HepG2 (cell line): ENCODE measurements at regions not wholly inside any gene's neighbourhood (a gene's known extent, or its start where the extent isn't known, plus 50 kb on each side); places are given as distances from the start of the nearest gene placed in this dataset.

ENCODE experiments used
- ATAC-seq: fragments of 200-7000 bp; cut with Tn5 transposase; 3 replicates; pipeline ENCODE4 v1.9.1; 2020; ENCODE audit warnings: mild to moderate bottlenecking, moderate library complexity
- BruUV-seq: library from RNA; stranded (reverse); fragments of 400-500 nt; replicated peaks from 2 replicates; lab custom pipeline; 2021; lab: Mats Ljungman, UMichigan
- CTCF ChIA-PET: fragments of 300-600 bp; formaldehyde crosslinking; extraction: SDS; loops from one replicate; lab custom pipeline; 2021; ENCODE audit warnings: low total read pairs, inconsistent platforms, low intra/inter-chr PET ratio; lab: Yijun Ruan, JAX
- POLR2A ChIA-PET: fragments of 350-600 bp; sonication (Branson Sonifier 250); formaldehyde crosslinking; loops from one replicate; lab custom pipeline; 2020; ENCODE audit warnings: antibody characterized with exemption, inconsistent platforms; lab: Yijun Ruan, JAX
- DNase-seq: peaks from one replicate; pipeline ENCODE4 v3.0.0-alpha.2; 2015; ENCODE audit warnings: low spot score
- FAIRE-seq: peaks from 3 replicates; lab custom pipeline; 2011; peaks lifted over from hg19 to GRCh38; lab: Jason Lieb, UNC
- H2AFZ ChIP-seq: one replicate; pipeline ENCODE4 v1.6.1; 2011; ENCODE audit warnings: low read length, inconsistent platforms
- H3K27ac ChIP-seq: fragments of 300-600 bp; 3 replicates; pipeline ENCODE4 v1.8.0; 2011; ENCODE audit warnings: mixed run types, mild to moderate bottlenecking, mixed read lengths, low read length, inconsistent platforms; ENCODE audit not compliant: insufficient read depth; ENCODE audit errors: extremely low read length
- H3K27me3 ChIP-seq, 2 experiments: fragments of 200-600 bp in 1 of 2; 2 replicates in 1 of 2; 3 replicates in 1 of 2; pipeline versions ENCODE4 v1.6.0 to v1.8.0; 2011; ENCODE audit warnings: low read length in 2 of 2, mild to moderate bottlenecking in 2 of 2, moderate library complexity in 2 of 2, inconsistent platforms in 1 of 2; ENCODE audit not compliant: insufficient read depth in 2 of 2, control insufficient read depth in 1 of 2
- H3K36me3 ChIP-seq, 2 experiments: fragments of 200-600 bp in 1 of 2; replicated peaks in 1 of 2; 2 replicates in 1 of 2; 3 replicates in 1 of 2; pipeline versions ENCODE4 v1.5.1 to v1.8.0; 2011; ENCODE audit warnings: low read length in 2 of 2, inconsistent platforms in 1 of 2; ENCODE audit not compliant: insufficient read depth in 2 of 2, control insufficient read depth in 1 of 2
- H3K4me1 ChIP-seq: 2 replicates; pipeline ENCODE4 v1.5.1; 2012; ENCODE audit warnings: low read length, inconsistent platforms; ENCODE audit not compliant: insufficient read depth
- H3K4me2 ChIP-seq: 2 replicates; pipeline ENCODE4 v1.6.0; 2011; ENCODE audit warnings: low read depth, low read length, inconsistent platforms
- H3K4me3 ChIP-seq, 3 experiments: fragments of 200-600 bp in 1 of 3; sonication (generic), shearing (Covaris generic) in 1 of 3; replicated peaks in 1 of 3; 2 replicates each; pipeline ENCODE4 v1.5.1; 2011 to 2016; ENCODE audit warnings: low read length in 3 of 3, inconsistent platforms in 2 of 3, low read depth in 2 of 3, mild to moderate bottlenecking in 2 of 3, control low read depth in 1 of 3, mixed read lengths in 1 of 3; ENCODE audit not compliant: insufficient read depth in 1 of 3
- H3K79me2 ChIP-seq: one replicate; pipeline ENCODE4 v1.6.1; 2011; ENCODE audit warnings: low read length, inconsistent platforms; ENCODE audit not compliant: insufficient read depth
- H3K9ac ChIP-seq: 2 replicates; pipeline ENCODE4 v1.6.0; 2011; ENCODE audit warnings: mild to moderate bottlenecking, low read depth, low read length, inconsistent platforms; ENCODE audit not compliant: insufficient read depth
- H3K9me3 ChIP-seq: 2 replicates; pipeline ENCODE4 v1.5.1; 2012; ENCODE audit warnings: mild to moderate bottlenecking, low read length
- H4K20me1 ChIP-seq: 2 replicates; pipeline ENCODE4 v1.6.0; 2011; ENCODE audit warnings: inconsistent platforms, mild to moderate bottlenecking, low read length, moderate library complexity; ENCODE audit not compliant: insufficient read depth
- AGO2 ChIP-seq: fragments of 200-400 bp; formaldehyde crosslinking; optimal IDR thresholded peaks from 2 replicates; pipeline ENCODE3; 2017; ENCODE audit warnings: mild to moderate bottlenecking, low read depth, low read length, moderate library complexity
- CCAR2 ChIP-seq: fragments of 200-400 bp; formaldehyde crosslinking; optimal IDR thresholded peaks from 2 replicates; pipeline ENCODE3; 2018; ENCODE audit warnings: low read depth, mild to moderate bottlenecking, low read length, moderate library complexity
- ISL2 ChIP-seq: sonication (generic); formaldehyde crosslinking; IDR thresholded peaks from 2 replicates; pipeline ENCODE4 v1.5.0; 2020; ENCODE audit warnings: missing genetic modification reagents
- MEIS2 ChIP-seq: sonication (generic); formaldehyde crosslinking; IDR thresholded peaks from 2 replicates; pipeline ENCODE4 v1.9.0; 2021; ENCODE audit warnings: mild to moderate bottlenecking, missing genetic modification reagents
- ONECUT2 ChIP-seq: sonication (generic); formaldehyde crosslinking; IDR thresholded peaks from 2 replicates; pipeline ENCODE4 v1.4.0; 2020; ENCODE audit warnings: missing genetic modification reagents
- SETDB1 ChIP-seq: sonication (generic); formaldehyde crosslinking; IDR thresholded peaks from 2 replicates; pipeline ENCODE4 v1.5.1; 2020; ENCODE audit warnings: missing genetic modification reagents, mild to moderate bottlenecking, borderline replicate concordance
- SMC3 ChIP-seq: IDR thresholded peaks from 2 replicates; pipeline ENCODE4 v1.6.1; 2011; ENCODE audit warnings: low read length, improper control_type of control experiment
- SP140L ChIP-seq: sonication (generic); formaldehyde crosslinking; IDR thresholded peaks from 2 replicates; pipeline ENCODE4 v1.4.0; 2020; ENCODE audit warnings: missing genetic modification reagents, borderline replicate concordance
- TBX3 ChIP-seq: fragments of 450-650 bp; IDR thresholded peaks from 2 replicates; pipeline ENCODE4 v1.6.1; 2017; ENCODE audit warnings: antibody characterized with exemption, mild to moderate bottlenecking, inconsistent platforms, borderline replicate concordance
- TMF1 ChIP-seq: sonication (generic); formaldehyde crosslinking; IDR thresholded peaks from 2 replicates; pipeline ENCODE4 v1.8.1; 2022; ENCODE audit warnings: low read depth, missing genetic modification reagents
- ZBTB21 ChIP-seq: sonication (generic); formaldehyde crosslinking; IDR thresholded peaks from 2 replicates; pipeline ENCODE4 v1.4.0; 2020; ENCODE audit warnings: missing genetic modification reagents
- ZNF496 ChIP-seq: sonication (generic); formaldehyde crosslinking; IDR thresholded peaks from 2 replicates; pipeline ENCODE4 v1.8.1; 2023; ENCODE audit warnings: mild to moderate bottlenecking, moderate library complexity, missing genetic modification reagents; ENCODE audit not compliant: insufficient replicate concordance
- ZNF644 ChIP-seq: IDR thresholded peaks from 2 replicates; pipeline ENCODE4 v1.6.1; 2016; ENCODE audit warnings: low read depth
- WGBS: methylation state at CpG from one replicate; pipeline ENCODE4 v1.1.6; 2017; ENCODE audit warnings: low lambda C conversion rate; 5-methylcytosine and 5-hydroxymethylcytosine counted together
- in situ Hi-C: cut with HindIII; loops from 2 replicates; pipeline ENCODE4 v1.10.0; 2017; ENCODE audit warnings: low pct_unique_long_range_greater_than_20kb; ENCODE audit not compliant: extremely low pct_ligation_motif_present
- intact Hi-C: fragments of 100-400 bp; cut with micrococcal nuclease; formaldehyde crosslinking; loops from one replicate; pipeline ENCODE4 v1.10.0; 2022; ENCODE audit not compliant: unreplicated experiment
- TF ChIP-seq, protein P1 (sequence below): sonication (generic); formaldehyde crosslinking; IDR thresholded peaks from 2 replicates; pipeline ENCODE4 v1.4.0; 2020; ENCODE audit warnings: mild to moderate bottlenecking, missing genetic modification reagents

DNA sequence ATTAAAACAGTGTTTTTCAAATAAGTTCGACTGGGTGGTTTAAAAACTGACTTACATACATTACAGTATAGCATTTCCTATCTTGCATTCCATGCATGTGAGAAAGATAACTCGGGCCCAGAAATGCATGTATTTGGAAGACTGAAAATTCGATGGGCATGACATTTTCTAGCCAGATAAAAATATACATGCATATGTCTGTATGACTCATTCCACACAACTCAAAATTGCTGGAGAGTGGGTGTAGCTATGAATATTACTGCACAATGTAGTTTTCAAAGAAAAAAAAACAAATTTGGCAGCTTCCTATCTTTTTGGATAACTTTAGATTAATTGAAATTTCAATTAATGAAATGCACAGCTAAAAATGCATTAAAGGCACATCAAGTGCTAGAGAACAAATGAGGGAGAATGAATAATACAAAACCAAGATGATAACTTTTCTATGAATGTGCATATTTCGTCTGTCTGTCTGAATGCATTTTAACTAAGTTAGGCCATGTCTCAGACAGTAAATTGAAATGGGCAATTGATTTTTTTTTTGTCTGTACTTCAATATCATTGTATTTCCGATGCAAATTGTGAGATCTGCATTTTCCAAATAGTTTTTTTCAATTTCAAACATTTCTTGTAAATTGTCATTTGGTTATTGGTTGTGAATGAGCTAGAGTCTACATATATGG is 54.5 kb upstream of the GABRA2 start:
- WGBS: 6% methylated on average over 5 of the region's 5 CpGs
- CTCF ChIA-PET: no interaction called here

More for the DNA sequence above, 54.5 kb upstream of the GABRA2 start:
- Histone ChIP-seq H3K79me2 (no peaks in the 10 kb centered on the region), H4K20me1 (no peaks in the 10 kb centered on the region), H3K4me1 (no peaks in the 10 kb centered on the region), H3K27ac (no peak overlapping the region), H3K4me2 (no peak overlapping the region), H2AFZ (no peak overlapping the region), H3K9me3 (no peaks in the 10 kb centered on the region), H3K36me3 (no peaks in the 10 kb centered on the region), H3K27me3 (no peaks in the 10 kb centered on the region), H3K4me3 (no peak overlapping the region), H3K9ac (no peak overlapping the region)
- intact Hi-C loops: no loop called here
- BruUV-seq: no TSS peak
- ATAC-seq: no peak
- no peak for DNase-seq
- no peak for FAIRE-seq
- TF ChIP-seq SMC3 (no peak), ISL2 (CRISPR knock-in tag) (no peak), TBX3 (no peak), ZBTB21 (CRISPR knock-in tag) (no peak), CCAR2 (no peak), AGO2 (no peak), ONECUT2 (CRISPR knock-in tag) (no peak), ZNF644 (no peak), ZNF496 (no peak), SETDB1 (no peak), SP140L (no peak), MEIS2 (no peak), TMF1 (CRISPR knock-in tag) (no peak)
- TF ChIP-seq, protein P1, sequence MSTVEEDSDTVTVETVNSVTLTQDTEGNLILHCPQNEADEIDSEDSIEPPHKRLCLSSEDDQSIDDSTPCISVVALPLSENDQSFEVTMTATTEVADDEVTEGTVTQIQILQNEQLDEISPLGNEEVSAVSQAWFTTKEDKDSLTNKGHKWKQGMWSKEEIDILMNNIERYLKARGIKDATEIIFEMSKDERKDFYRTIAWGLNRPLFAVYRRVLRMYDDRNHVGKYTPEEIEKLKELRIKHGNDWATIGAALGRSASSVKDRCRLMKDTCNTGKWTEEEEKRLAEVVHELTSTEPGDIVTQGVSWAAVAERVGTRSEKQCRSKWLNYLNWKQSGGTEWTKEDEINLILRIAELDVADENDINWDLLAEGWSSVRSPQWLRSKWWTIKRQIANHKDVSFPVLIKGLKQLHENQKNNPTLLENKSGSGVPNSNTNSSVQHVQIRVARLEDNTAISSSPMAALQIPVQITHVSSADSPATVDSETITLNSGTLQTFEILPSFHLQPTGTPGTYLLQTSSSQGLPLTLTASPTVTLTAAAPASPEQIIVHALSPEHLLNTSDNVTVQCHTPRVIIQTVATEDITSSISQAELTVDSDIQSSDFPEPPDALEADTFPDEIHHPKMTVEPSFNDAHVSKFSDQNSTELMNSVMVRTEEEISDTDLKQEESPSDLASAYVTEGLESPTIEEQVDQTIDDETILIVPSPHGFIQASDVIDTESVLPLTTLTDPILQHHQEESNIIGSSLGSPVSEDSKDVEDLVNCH (CRISPR knock-in tag): no peak
- POLR2A ChIA-PET: no interaction called here
- in situ Hi-C loops: no loop called here
